Mucosa of rectum (tissue), 2 donors: ENCODE measurements at regions not wholly inside any gene's neighbourhood (a gene's known extent, or its start where the extent isn't known, plus 50 kb on each side); places are given as distances from the start of the nearest gene placed in this dataset.

Source experiments
- H3K27ac ChIP-seq, 2 donors: one replicate each; pipeline ENCODE4 v1.7.0; 2013; ENCODE audit warnings: inconsistent platforms in 2 of 2, low read depth in 2 of 2, low read length in 2 of 2
- H3K27me3 ChIP-seq, 2 donors: one replicate each; pipeline ENCODE4 v1.7.0; 2013; ENCODE audit warnings: low read length in 2 of 2; ENCODE audit not compliant: control insufficient read depth in 2 of 2, insufficient read depth in 2 of 2
- H3K36me3 ChIP-seq, 2 donors: one replicate each; pipeline ENCODE4 v1.7.0; 2013; ENCODE audit warnings: low read length in 2 of 2; ENCODE audit not compliant: control insufficient read depth in 2 of 2, insufficient read depth in 2 of 2
- H3K4me1 ChIP-seq, 2 donors: one replicate each; pipeline ENCODE4 v1.7.0; 2013; ENCODE audit warnings: low read length in 2 of 2, mild to moderate bottlenecking in 1 of 2; ENCODE audit not compliant: control insufficient read depth in 2 of 2, insufficient read depth in 2 of 2
- H3K4me3 ChIP-seq, 2 donors: one replicate each; pipeline ENCODE4 v1.7.0; 2013; ENCODE audit warnings: low read length in 2 of 2
- H3K9ac ChIP-seq, 2 donors: one replicate each; pipeline ENCODE4 v1.7.0; 2013; ENCODE audit warnings: low read length in 2 of 2, low read depth in 1 of 2, mild to moderate bottlenecking in 1 of 2
- H3K9me3 ChIP-seq, 2 donors: one replicate each; pipeline ENCODE4 v1.7.0; 2013; ENCODE audit warnings: low read length in 2 of 2; ENCODE audit not compliant: control insufficient read depth in 2 of 2
- donor health status: healthy.
- donor health status: Normal muscosa, but diverticular disease.

- Histone ChIP-seq H3K27ac (no peak overlapping the region), H3K4me1 (no peaks in the 10 kb centered on the region), H3K9ac (no peak overlapping the region), H3K4me3 (no peak overlapping the region), H3K36me3 (no peaks in the 10 kb centered on the region), H3K27me3 (peaks cover 0 to 7% of the 10 kb centered on the region in 2 donors), H3K9me3 (no peaks in the 10 kb centered on the region)
Observed at GRCh38 chr17:74078363-74078941, 125.0 kb upstream of the RPL38 start.

GRCh38 chr17:74079537-74080300 lies 123.8 kb upstream of the RPL38 start:
- no peak overlapping the region for H3K27ac ChIP-seq
- H3K4me3 ChIP-seq, result no peak overlapping the region
- H3K9ac ChIP-seq, result no peak overlapping the region
- H3K9me3 ChIP-seq, result no peaks in the 10 kb centered on the region
- H3K4me1 ChIP-seq, result no peaks in the 10 kb centered on the region
- H3K36me3 ChIP-seq, result no peaks in the 10 kb centered on the region
- peaks cover 0 to 7% of the 10 kb centered on the region in 2 donors for H3K27me3 ChIP-seq

GRCh38 chr17:74080656-74081582 lies 122.6 kb upstream of the RPL38 start:
- Histone ChIP-seq H3K36me3 (no peaks in the 10 kb centered on the region), H3K27ac (no peak overlapping the region), H3K4me3 (no peak overlapping the region), H3K27me3 (peaks cover 0 to 7% of the 10 kb centered on the region in 2 donors), H3K9ac (no peak overlapping the region), H3K4me1 (no peaks in the 10 kb centered on the region), H3K9me3 (peaks cover 0 to 4% of the 10 kb centered on the region in 2 donors)

- no peaks in the 10 kb centered on the region for H3K4me1 ChIP-seq
Observed at GRCh38 chr17:74082886-74083285, 120.6 kb upstream of the RPL38 start.

GRCh38 chr17:74083321-74083720 lies 120.2 kb upstream of the RPL38 start:
- H3K9ac ChIP-seq, result no peak overlapping the region
- peaks cover 0 to 7% of the 10 kb centered on the region in 2 donors for H3K27me3 ChIP-seq
- no peaks in the 10 kb centered on the region for H3K36me3 ChIP-seq
- no peak overlapping the region for H3K4me3 ChIP-seq
- no peaks in the 10 kb centered on the region for H3K4me1 ChIP-seq
- no peak overlapping the region for H3K27ac ChIP-seq
- H3K9me3 ChIP-seq, result peaks cover 0 to 4% of the 10 kb centered on the region in 2 donors

More at GRCh38 chr17:74082886-74083285, 120.6 kb upstream of the RPL38 start:
- Histone ChIP-seq H3K27me3 (peaks cover 0 to 7% of the 10 kb centered on the region in 2 donors), H3K27ac (no peak overlapping the region), H3K9ac (no peak overlapping the region), H3K4me3 (no peak overlapping the region), H3K9me3 (peaks cover 0 to 4% of the 10 kb centered on the region in 2 donors), H3K36me3 (no peaks in the 10 kb centered on the region)

- H3K4me1 ChIP-seq, result no peaks in the 10 kb centered on the region
- peaks cover 0 to 4% of the 10 kb centered on the region in 2 donors for H3K9me3 ChIP-seq
- H3K4me3 ChIP-seq, result no peak overlapping the region
- H3K9ac ChIP-seq, result no peak overlapping the region
- no peaks in the 10 kb centered on the region for H3K36me3 ChIP-seq
- no peak overlapping the region for H3K27ac ChIP-seq
- peaks cover 0 to 7% of the 10 kb centered on the region in 2 donors for H3K27me3 ChIP-seq
Observed at GRCh38 chr17:74085434-74085833, 118.0 kb upstream of the RPL38 start.

- H3K27me3 ChIP-seq, result peaks cover 0 to 7% of the 10 kb centered on the region in 2 donors
- no peak overlapping the region for H3K4me3 ChIP-seq
- no peaks in the 10 kb centered on the region for H3K36me3 ChIP-seq
- no peaks in the 10 kb centered on the region for H3K4me1 ChIP-seq
- peaks cover 0 to 4% of the 10 kb centered on the region in 2 donors for H3K9me3 ChIP-seq
- H3K9ac ChIP-seq, result no peak overlapping the region
- H3K27ac ChIP-seq, result no peak overlapping the region
Observed at GRCh38 chr17:74087002-74087585, 116.4 kb upstream of the RPL38 start.

- H3K27me3 ChIP-seq, result peaks cover 0 to 2% of the 10 kb centered on the region in 2 donors
- H3K9ac ChIP-seq, result no peak overlapping the region
- no peaks in the 10 kb centered on the region for H3K4me1 ChIP-seq
- H3K36me3 ChIP-seq, result no peaks in the 10 kb centered on the region
- no peak overlapping the region for H3K27ac ChIP-seq
- no peak overlapping the region for H3K4me3 ChIP-seq
- H3K9me3 ChIP-seq, result peaks cover 0 to 4% of the 10 kb centered on the region in 2 donors
Observed at GRCh38 chr17:74088285-74088933, 115.1 kb upstream of the RPL38 start.

- H3K4me3 ChIP-seq, result no peak overlapping the region
- H3K9ac ChIP-seq, result no peak overlapping the region
- H3K4me1 ChIP-seq, result no peaks in the 10 kb centered on the region
Observed at GRCh38 chr17:74088934-74089329, 114.5 kb upstream of the RPL38 start.

More at GRCh38 chr17:74088934-74089329, 114.5 kb upstream of the RPL38 start:
- Histone ChIP-seq H3K27me3 (peaks cover 0 to 2% of the 10 kb centered on the region in 2 donors), H3K36me3 (no peaks in the 10 kb centered on the region), H3K27ac (no peak overlapping the region), H3K9me3 (peaks cover 0 to 4% of the 10 kb centered on the region in 2 donors)
